CD4-positive, alpha-beta T cell treated with Interferon alpha-2 for 1 hour (primary cell): ENCODE measurements at regions not wholly inside any gene's neighbourhood (a gene's known extent, or its start where the extent isn't known, plus 50 kb on each side); places are given as distances from the start of the nearest gene placed in this dataset.
"Not testable (repeated sequence)": the region's sequence is repeated elsewhere in the genome, so short reads cannot be mapped to it uniquely, and the experiment has no call there.

Experiments used
- DNase-seq, 2 donors: peaks; one replicate each; pipeline ENCODE4 v3.0.0-alpha.2; 2020 to 2022

DNA sequence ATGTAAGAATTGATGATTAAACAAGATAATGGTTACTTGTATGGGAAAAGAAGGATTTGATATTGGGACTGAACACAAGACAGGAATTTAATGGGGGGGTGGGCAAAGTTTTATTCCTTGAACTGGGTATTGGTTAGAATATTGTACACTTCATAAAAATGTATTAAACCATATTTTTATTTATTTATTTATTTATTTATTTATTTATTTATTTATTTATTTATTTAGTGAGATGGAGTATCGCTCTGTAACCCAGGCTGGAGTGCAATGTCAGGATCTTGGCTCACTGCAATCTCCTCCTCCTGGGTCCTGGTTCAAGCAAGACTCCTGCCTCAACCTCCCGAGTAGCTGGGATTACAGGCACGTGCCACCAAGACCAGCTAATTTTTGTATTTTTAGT lies 287.1 kb upstream of the SLITRK5 start:
- no peak for DNase-seq

DNA sequence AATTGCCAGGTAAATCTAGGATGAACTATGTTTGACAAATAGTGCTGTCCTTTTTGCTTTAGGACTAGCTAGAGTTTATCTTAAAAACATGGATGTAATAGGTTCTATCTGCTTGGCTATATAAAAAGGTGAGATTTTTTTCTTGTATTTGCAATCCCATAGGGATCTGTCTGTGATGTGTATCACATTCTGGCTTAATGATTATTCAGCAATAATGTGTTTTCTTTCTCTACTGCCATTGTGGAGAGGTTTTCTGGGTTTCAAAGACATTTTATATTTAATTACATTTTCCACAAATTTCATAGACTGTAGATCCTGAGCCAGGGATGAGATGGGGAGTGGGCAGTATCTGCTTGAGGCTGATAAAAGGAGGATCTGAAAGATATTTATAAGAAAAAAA lies 277.8 kb upstream of the SLITRK5 start:
- no peak for DNase-seq

DNA sequence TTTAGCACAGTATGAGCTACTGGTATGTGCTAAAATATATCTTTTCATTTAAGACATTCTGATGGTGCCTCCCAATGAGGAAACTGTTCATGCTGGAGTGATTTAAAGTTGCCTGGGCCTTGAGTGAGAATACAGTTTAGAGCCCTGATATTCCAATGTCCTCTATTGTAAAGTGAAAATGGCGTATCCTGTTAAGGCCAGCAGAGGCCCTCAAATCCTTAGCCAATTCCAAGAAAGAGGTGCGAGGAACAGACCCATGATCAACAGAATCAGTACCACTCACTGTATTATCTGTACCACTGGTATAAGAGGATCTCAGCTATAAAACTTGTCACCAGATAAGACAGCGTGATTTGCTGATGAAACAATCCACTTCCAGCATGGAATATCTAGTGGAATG lies 273.1 kb upstream of the SLITRK5 start:
- DNase-seq: no peak

DNA sequence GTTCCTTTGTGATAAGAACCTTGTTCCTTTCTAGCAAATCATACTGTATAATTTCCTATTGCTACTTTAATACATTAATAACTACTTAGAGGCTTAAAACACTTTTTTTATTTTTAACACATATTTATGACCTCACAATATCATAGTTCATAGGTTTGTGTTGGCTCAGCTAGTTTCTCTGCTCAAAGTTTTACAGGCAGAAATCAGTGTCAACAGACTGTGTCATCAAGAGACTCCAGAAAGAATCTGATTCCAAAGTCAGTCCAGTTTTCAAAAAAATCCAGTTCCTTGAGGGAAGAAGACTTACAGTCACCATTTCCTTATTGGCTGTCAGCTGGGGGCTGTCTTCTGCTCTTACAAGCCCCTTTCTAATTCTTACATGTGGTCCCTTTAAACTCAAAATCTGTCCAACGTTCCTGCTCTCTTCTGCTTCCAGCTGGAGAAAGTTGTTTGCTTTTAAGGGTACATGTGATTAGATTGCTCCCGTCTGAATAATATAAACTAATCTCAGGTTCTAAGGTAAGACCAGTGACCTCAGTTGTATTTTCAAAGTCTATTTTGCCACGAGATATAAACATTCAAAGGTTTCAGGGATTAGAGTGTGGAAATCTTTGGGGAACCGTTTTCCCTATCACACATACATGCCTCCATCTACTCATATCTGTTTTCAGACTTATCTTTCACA lies 267.3 kb upstream of the SLITRK5 start:
- no peak for DNase-seq

DNA sequence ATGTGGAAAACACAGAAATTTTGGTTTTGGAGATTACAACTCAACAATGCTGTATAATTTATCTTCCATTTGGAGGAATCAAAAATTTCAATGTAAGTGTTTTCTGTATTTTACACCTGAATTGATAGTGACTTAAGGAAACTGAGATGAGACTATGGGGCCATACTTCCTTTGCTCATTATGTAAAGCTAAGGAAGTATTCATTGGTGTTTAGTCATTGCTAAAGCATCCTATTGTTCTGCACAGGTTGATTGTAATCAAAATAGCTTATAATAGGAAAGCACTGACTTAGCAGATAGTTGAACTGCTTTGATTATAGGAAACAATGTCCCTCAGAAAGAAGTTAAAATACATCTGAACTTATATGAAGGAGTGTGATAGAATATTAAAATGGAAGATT lies 244.4 kb upstream of the SLITRK5 start:
- no peak for DNase-seq

DNA sequence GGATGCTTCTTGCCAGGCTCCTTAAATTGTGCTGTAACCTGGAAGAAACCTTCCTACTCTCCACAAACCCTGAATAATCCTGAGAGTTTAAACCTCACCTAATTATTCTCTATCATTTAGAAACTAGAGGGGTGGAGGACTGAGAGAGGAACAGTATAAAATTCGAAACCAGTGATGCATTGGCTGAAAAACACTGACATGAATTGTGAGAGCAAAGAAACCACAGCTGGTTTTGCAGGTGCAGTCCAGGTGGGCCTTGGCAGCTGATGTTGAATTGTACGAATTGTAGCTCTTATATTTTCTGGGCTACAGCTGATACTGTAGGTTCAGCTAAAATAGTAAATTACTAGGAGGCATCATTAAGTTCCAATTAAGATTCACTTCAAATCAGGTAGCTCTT lies 227.0 kb upstream of the SLITRK5 start:
- no peak for DNase-seq

GRCh38 chr13:87452281-87452680 lies 218.9 kb upstream of the SLITRK5 start:
- no peak for DNase-seq

DNA sequence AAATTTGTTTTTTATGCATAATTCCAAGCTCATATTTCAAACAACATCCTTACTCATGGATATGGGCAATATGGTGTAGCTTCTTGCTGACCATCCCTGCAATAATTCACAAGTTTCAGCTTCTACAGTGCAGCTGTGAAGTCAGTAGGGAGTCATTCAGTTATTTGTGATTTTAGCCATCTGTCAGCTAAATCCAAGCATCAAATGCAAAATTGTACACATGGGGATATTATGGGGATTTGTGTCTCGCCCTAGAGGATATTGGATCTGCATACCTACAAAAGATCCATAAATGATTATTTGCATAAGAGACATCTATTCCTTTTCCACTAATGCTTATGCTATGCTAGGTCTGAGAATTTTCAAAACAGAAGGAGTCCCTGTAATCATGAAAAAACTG lies 217.9 kb upstream of the SLITRK5 start:
- DNase-seq: no peak

GRCh38 chr13:87459419-87459818 lies 211.8 kb upstream of the SLITRK5 start:
- DNase-seq: no peak

DNA sequence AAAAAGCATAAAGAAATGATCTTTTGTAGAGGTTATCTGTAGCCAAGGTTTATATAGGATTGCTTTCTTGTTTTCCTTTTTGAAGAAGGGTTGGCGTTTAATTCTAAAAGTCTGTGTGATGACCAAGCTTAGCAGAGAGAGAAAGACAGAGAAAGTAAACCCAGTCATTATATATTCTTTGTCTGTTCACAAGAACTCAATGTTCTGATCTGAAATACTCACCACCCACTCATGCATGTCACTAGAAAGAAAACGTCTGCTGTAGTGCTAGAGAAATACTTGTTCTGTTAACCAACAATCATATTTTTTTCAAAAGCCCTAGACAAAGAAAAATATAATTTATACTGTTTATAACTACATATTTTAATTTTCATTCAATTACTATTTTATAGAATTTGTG lies 173.7 kb upstream of the SLITRK5 start:
- no peak for DNase-seq

- DNase-seq: no peak
Observed at GRCh38 chr13:87498681-87499080, 172.5 kb upstream of the SLITRK5 start.

- DNase-seq: no peak
Observed at GRCh38 chr13:87524775-87525174, 146.4 kb upstream of the SLITRK5 start.

GRCh38 chr13:87533776-87534175 lies 137.4 kb upstream of the SLITRK5 start:
- DNase-seq: no peak

DNA sequence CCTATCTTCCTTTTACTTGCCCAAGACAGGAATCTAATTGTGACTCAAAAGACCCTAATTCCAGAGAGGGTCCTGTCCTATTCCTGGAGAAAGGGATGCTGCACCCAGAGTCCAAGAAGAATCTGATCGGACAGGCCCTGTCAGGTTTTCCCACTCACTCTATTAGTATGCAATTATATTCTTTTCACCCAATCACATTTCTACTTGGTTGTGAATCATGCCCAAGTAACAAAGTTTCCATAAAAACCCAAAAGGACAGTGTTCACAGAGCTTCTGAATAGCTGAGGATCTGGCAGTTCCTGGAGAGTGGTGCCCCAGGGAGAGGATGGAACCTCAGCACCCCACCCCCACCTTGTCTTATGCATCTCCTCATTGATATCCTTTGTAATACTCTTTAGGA lies 135.3 kb upstream of the SLITRK5 start:
- no peak for DNase-seq

DNA sequence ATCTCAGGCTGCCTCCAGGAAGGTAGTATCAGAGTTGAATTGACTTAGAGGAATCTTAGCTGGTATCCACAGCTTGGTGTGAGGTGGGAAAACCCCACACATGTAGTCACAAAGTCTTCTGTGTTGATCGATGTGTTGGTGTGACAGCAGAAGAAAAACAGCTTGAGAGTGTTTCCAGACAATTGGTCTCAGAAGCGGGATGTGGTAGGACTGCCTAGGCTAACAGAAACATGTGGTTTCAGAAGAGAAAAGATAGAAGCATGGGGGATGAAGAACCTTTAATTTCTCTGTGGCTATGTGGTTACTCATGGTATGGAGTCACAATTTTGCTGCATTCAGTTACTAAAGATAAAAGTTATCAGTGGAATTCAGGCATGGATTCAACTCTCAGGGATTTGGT lies 134.7 kb upstream of the SLITRK5 start:
- DNase-seq: no peak

GRCh38 chr13:87536899-87537298 lies 134.3 kb upstream of the SLITRK5 start:
- no peak for DNase-seq

DNA sequence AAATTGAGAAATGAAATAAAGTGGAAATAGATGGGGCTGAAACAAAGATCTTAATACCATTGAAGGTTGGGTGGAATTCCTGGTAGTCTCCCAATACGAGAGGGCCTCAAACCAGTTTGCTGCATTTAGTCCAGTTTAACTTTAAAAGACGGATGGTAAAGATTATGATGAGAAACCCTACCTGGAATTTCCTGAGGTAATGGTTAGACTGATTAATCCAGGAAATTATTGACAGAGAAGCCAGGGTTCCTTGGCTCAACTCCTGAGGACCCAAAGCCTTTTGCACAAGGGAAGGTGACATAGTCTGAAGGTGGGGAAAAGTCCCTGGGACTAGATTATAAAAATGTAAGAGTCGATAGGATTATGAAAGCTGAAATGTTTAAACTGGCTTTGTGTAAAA lies 133.2 kb upstream of the SLITRK5 start:
- no peak for DNase-seq

DNA sequence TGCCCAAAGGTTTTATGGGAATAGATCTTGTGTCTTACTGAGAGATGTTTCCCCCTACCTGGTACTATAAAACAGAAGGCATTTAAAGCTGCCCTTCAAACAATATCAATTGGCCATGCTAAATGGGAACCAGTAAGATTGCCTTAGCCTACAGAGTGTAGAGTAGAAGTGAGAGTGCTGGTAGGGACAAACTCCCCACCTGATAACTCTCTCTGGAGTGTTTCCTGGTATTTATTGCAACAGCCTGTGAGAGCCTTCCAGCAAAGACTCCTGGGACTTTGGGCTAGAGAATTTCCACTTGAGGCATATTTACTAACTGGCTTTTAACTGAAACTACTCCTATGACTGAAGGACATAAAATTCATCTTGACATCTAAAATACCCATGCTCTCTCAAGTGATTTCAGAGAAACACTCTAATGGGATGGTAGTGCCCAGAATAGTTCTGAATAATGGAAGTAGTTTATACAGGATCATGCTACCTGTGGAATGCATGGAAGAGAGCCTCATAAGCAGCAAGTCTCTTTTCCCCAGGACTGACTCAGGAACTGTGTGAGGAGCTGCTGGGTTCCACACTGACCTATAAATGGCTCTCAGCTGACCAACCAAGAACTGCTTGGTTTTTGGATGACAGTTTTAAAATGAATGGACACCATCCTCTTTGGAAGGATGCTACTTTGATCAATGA lies 132.7 kb upstream of the SLITRK5 start:
- DNase-seq: no peak

GRCh38 chr13:87553142-87553541 lies 118.0 kb upstream of the SLITRK5 start:
- DNase-seq: no peak

DNA sequence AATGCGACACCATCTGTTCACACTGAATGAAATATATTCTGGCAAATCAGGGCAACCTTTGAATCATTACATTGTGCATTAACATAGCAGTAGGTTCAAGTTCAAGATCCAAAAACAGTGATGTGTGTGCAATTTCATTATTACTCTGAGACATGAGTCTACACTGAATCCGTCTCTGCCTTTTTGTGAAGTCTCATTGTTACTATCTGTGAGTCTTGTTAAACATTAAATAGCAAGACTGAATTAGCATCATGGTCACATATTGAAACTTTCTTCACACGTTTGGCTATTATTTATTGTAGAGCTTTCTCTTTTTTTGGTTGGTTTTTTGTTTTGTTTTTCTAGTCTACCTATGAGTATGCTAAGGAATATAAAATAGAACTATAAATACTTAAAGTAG lies 117.1 kb upstream of the SLITRK5 start:
- DNase-seq: no peak

- DNase-seq: no peak
Observed at GRCh38 chr13:87557788-87558187, 113.4 kb upstream of the SLITRK5 start.

DNA sequence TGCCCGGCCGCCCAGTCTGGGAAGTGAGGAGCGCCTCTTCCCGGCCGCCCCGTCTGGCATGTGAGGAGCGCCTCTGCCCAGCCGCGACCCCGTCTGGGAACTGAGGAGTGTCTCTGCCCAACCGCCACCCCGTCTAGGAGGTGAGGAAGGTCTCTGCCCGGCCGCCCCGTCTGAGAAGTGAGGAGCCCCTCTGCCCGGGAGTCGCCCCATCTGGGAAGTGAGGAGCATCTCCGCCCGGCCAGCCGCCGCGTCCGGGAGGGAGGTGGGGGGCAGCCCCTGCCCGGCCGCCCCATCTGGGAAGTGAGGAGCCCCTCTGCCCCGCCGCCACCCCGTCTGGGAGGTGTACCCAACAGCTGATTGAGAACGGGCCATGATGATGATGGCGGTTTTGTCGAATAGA lies 109.6 kb upstream of the SLITRK5 start:
- DNase-seq: not testable (repeated sequence)

DNA sequence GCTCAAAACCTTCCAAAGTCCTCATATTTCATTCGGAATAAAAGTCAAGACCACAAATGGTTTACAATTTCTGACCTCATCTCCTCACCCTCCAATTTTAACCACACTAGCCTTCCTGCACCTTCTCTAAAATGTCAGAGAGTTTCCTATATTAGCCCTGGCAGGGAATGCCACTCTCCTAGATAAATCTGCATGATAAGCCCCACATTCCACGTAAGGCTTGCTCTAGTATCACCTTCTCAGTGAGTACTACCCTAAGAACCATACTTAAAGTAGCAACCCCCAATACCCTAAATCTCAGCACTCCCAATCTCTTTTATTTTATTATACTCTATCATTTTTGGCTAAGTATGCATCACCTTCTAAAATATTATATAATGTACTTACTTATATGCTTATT lies 100.5 kb upstream of the SLITRK5 start:
- no peak for DNase-seq

DNA sequence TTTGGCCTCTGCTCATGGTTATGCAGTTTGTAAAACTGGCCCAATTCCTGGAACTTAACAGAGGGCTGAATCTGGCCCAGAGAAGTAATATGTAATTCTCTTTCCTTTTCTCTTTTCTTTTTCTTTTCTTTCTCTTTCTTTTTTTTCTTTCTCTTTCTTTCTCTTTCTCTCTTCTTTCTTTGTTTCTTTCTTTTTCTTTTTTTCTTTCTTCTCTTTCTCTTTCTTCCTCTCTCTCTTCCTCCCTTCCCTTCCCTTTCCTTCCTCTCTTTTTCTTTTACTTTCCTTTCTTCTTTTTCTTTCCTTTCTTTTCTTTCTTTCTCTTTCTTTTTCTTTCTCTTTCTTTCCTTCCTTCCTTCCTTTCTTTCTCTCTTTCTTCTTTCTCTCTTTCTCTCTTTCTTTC lies 88.8 kb upstream of the SLITRK5 start:
- no peak for DNase-seq

- DNase-seq: no peak
Observed at GRCh38 chr13:87590518-87590917, 80.7 kb upstream of the SLITRK5 start.
